ENCODE measurements at regions not wholly inside any gene's neighbourhood (a gene's known extent, or its start where the extent isn't known, plus 50 kb on each side); places are given as distances from the start of the nearest gene placed in this dataset.
"Not testable (repeated sequence)": the region's sequence is repeated elsewhere in the genome, so short reads cannot be mapped to it uniquely, and the experiment has no call there.

DNA sequence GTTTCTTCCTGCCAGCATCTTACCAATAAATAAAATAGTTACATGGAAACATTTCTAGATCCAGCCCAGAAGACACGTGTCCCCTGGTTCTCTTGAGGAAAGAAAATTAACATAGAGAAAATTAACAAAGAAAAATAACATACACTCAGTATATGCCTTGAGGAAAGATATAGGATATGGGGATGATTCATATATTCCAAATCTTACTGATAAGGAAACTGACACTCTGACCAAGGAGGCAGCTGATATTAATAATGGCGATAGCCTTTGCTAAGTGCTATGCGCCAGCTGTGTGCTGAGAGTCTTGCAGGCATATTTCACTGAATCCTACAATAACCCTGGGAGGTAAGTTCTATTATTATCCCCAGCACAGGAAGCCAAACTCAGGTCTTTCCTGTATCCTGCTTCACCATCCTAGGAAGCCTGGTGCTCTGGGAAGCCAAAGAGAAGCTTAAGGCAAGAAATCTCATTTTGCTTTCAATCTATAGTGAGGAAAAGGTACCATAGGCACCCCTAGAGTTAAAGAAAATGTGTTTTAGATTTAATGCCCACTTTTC lies 302.7 kb upstream of the NREP start:
- DNase-seq (ENCODE audit: low read depth): no peak
- H3K4me3 ChIP-seq (ENCODE audit: control insufficient read depth, low read depth, low read length): no peak overlapping the region
- TF ChIP-seq, protein P1, sequence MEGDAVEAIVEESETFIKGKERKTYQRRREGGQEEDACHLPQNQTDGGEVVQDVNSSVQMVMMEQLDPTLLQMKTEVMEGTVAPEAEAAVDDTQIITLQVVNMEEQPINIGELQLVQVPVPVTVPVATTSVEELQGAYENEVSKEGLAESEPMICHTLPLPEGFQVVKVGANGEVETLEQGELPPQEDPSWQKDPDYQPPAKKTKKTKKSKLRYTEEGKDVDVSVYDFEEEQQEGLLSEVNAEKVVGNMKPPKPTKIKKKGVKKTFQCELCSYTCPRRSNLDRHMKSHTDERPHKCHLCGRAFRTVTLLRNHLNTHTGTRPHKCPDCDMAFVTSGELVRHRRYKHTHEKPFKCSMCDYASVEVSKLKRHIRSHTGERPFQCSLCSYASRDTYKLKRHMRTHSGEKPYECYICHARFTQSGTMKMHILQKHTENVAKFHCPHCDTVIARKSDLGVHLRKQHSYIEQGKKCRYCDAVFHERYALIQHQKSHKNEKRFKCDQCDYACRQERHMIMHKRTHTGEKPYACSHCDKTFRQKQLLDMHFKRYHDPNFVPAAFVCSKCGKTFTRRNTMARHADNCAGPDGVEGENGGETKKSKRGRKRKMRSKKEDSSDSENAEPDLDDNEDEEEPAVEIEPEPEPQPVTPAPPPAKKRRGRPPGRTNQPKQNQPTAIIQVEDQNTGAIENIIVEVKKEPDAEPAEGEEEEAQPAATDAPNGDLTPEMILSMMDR (IDR thresholded peaks at IDR 0.05; ENCODE audit: control insufficient read depth, insufficient read depth, low read depth, low read length, missing control alignments): no peak

DNA sequence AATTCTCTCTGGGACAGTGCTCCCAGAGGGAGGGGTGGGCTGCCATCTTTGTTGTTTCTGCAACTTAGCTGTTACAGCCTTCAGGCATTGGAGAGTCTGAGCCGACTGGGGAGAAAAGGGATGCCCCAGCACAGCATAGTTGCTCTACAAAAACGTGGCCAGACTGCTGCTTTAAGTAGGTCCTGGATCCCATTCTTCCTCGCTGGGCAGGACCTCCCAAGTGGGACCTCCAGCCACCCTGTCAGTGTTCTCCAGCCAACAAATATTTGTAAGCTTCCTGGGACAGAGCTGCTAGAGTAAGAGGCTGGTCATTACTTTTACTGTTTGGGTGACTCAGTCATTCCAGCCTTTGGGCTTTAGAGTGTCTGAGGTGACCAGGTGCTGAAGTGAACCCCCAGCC lies 292.7 kb upstream of the NREP start:
- TF ChIP-seq, protein P1 (IDR thresholded peaks at IDR 0.05; ENCODE audit: control insufficient read depth, insufficient read depth, low read depth, low read length, missing control alignments): no peak
- DNase-seq (ENCODE audit: low read depth): no peak
- H3K4me3 ChIP-seq (ENCODE audit: control insufficient read depth, low read depth, low read length): no peak overlapping the region

DNA sequence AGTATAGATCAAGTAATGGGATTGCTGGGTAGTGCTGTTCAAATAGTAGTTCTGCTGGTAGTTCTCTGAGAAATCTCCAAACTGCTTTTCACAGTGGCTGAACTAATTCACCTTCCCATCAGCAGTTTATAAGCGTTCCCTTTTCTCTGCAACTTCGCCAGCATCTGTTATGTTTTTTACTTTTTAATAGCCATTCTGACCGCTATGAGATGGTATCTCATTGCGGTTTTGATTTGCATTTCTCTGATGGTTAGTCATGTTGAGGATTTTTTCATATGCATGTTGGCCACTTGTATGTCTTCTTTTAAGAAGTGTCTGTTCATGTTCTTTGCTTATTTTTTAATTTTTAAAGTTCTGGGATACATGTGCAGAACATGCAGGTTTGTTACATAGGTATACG lies 279.2 kb upstream of the NREP start:
- TF ChIP-seq, protein P1 (IDR thresholded peaks at IDR 0.05; ENCODE audit: control insufficient read depth, insufficient read depth, low read depth, low read length, missing control alignments): no peak
- peak; percentile 56 for DNase-seq (ENCODE audit: low read depth)
- no peak overlapping the region for H3K4me3 ChIP-seq (ENCODE audit: control insufficient read depth, low read depth, low read length)

DNA sequence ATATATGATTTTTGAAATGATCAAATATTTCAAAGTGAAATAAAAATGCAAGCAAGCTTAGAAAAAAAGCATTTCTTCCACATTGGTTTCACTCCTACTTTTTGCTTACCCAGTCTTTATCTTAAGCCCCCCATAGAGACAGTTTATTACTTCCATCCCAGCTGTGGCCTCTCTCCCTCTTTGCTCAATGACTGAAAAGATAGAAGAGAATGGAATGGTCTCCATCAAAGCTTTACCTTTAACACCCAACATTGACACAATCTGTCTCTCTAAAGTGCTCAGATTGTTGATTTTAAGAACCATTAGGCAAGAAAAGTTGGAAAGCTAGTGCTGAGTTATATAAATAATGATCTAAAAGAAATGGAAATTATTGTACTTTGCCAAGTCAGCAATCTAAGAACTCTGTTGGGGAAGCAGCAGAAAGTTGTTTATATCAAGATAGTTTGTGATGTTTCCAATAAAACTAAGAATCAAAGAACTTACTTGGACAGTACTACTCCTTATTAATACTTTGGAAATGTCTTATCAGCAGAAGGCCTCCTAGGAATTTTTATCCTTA lies 277.5 kb upstream of the NREP start:
- H3K4me3 ChIP-seq (ENCODE audit: control insufficient read depth, low read depth, low read length): no peak overlapping the region
- no peak for DNase-seq (ENCODE audit: low read depth)
- TF ChIP-seq, protein P1 (IDR thresholded peaks at IDR 0.05; ENCODE audit: control insufficient read depth, insufficient read depth, low read depth, low read length, missing control alignments): no peak

DNA sequence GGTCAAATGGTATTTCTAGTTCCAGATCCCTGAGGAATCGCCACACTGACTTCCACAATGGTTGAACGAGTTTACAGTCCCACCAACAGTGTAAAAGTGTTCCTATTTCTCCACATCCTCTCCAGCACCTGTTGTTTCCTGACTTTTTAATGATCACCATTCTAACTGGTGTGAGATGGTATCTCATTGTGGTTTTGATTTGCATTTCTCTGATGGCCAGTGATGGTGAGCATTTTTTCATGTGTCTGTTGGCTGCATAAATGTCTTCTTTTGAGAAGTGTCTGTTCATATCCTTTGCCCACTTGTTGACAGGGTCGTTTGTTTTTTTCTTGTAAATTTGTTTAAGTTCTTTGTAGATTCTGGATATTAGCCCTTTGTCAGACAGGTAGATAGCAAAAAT lies 269.9 kb upstream of the NREP start:
- not testable (repeated sequence) for DNase-seq (ENCODE audit: low read depth); H3K4me3 ChIP-seq (ENCODE audit: control insufficient read depth, low read depth, low read length)

DNA sequence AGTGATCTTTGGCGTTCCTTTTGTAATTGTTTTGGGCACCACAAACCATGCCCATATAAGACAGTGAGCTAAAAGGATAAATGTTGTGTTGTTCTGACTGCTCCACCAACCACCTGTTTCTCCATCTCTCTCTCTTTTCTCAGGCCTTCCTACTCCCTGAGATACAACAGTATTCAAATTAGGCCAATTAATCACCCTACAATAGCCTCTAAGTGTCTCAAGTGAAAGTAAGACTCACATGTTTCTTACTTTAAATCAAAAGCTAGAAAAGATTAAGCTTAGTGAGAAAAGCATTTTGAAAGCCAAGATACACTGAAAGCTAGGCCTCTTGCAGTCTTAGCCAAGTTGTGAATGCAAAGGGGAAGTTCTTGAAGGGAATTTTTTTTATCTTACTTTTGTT lies 268.8 kb upstream of the NREP start:
- DNase-seq (ENCODE audit: low read depth): no peak
- TF ChIP-seq, protein P1 (IDR thresholded peaks at IDR 0.05; ENCODE audit: control insufficient read depth, insufficient read depth, low read depth, low read length, missing control alignments): no peak
- no peak overlapping the region for H3K4me3 ChIP-seq (ENCODE audit: control insufficient read depth, low read depth, low read length)

DNA sequence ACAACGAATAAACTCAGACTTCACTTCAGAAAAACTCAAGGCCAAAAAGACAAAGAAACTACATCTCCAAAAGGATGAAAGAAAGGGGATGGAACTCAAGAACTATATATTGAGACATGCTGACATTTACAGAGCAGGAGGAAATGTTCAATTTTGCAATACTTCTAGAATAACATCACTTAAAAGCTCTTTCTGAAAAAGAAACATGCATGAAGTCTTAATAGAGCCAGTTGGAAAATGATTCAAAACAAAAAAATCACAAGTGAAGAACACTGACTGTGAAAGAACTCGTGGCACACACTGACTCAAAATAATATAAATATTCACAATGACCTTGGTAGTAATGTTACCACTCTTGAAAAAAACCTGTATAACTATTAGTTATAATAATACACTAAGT lies 267.8 kb upstream of the NREP start:
- DNase-seq (ENCODE audit: low read depth): no peak
- TF ChIP-seq, protein P1 (IDR thresholded peaks at IDR 0.05; ENCODE audit: control insufficient read depth, insufficient read depth, low read depth, low read length, missing control alignments): no peak

More for the DNA sequence above, 267.8 kb upstream of the NREP start:
- no peak overlapping the region for H3K4me3 ChIP-seq (ENCODE audit: control insufficient read depth, low read depth, low read length)

All from AG09309 (cell line).